NCI-H2081 treated with DMSO at 0.1 percent for 48 hours (cell line): ENCODE measurements at regions not wholly inside any gene's neighbourhood (a gene's known extent, or its start where the extent isn't known, plus 50 kb on each side); places are given as distances from the start of the nearest gene placed in this dataset.

Source experiments
- DNase-seq: peaks from one replicate; lab custom pipeline; 2025; lab: John Stamatoyannopoulos, UW

- no peak for DNase-seq
Measured at GRCh38 chr7:33813331-33813730, 92.0 kb upstream of the BMPER start.

GRCh38 chr7:33814400-33814799, 90.9 kb upstream of the BMPER start:
- no peak for DNase-seq

GRCh38 chr7:33814936-33815335, 90.4 kb upstream of the BMPER start:
- no peak for DNase-seq

GRCh38 chr7:33815336-33815735, 90.0 kb upstream of the BMPER start:
- no peak for DNase-seq

GRCh38 chr7:33816106-33816505, 89.2 kb upstream of the BMPER start:
- no peak for DNase-seq

- DNase-seq, result no peak
Measured at GRCh38 chr7:33819658-33820057, 85.7 kb upstream of the BMPER start.

GRCh38 chr7:33820206-33820605, 85.1 kb upstream of the BMPER start:
- DNase-seq, result no peak

GRCh38 chr7:33821970-33822369, 83.4 kb upstream of the BMPER start:
- no peak for DNase-seq

- no peak for DNase-seq
Measured at GRCh38 chr7:33823913-33824312, 81.4 kb upstream of the BMPER start.

GRCh38 chr7:33824911-33825459, 80.4 kb upstream of the BMPER start:
- no peak for DNase-seq

- no peak for DNase-seq
Measured at GRCh38 chr7:33825644-33826043, 79.7 kb upstream of the BMPER start.

GRCh38 chr7:33829536-33829935, 75.8 kb upstream of the BMPER start:
- no peak for DNase-seq

GRCh38 chr7:33831389-33832141, 73.8 kb upstream of the BMPER start:
- DNase-seq, result no peak

GRCh38 chr7:33832271-33832721, 73.0 kb upstream of the BMPER start:
- no peak for DNase-seq

GRCh38 chr7:33836797-33837355, 68.5 kb upstream of the BMPER start:
- DNase-seq, result no peak

GRCh38 chr7:33837356-33837851, 67.9 kb upstream of the BMPER start:
- no peak for DNase-seq

- no peak for DNase-seq
Measured at GRCh38 chr7:33841031-33841430, 64.3 kb upstream of the BMPER start.

- DNase-seq, result peak; percentile 60
Measured at GRCh38 chr7:33841705-33842129, 63.6 kb upstream of the BMPER start.

- no peak for DNase-seq
Measured at GRCh38 chr7:33842150-33842549, 63.2 kb upstream of the BMPER start.

GRCh38 chr7:33845991-33846509, 59.3 kb upstream of the BMPER start:
- DNase-seq, result no peak

GRCh38 chr7:33849004-33849403, 56.3 kb upstream of the BMPER start:
- no peak for DNase-seq

GRCh38 chr7:33849971-33850559, 55.3 kb upstream of the BMPER start:
- DNase-seq, result no peak

- DNase-seq, result no peak
Measured at GRCh38 chr7:33850768-33851167, 54.6 kb upstream of the BMPER start.
